ENCODE measurements at regions not wholly inside any gene's neighbourhood (a gene's known extent, or its start where the extent isn't known, plus 50 kb on each side); places are given as distances from the start of the nearest gene placed in this dataset.

DNA sequence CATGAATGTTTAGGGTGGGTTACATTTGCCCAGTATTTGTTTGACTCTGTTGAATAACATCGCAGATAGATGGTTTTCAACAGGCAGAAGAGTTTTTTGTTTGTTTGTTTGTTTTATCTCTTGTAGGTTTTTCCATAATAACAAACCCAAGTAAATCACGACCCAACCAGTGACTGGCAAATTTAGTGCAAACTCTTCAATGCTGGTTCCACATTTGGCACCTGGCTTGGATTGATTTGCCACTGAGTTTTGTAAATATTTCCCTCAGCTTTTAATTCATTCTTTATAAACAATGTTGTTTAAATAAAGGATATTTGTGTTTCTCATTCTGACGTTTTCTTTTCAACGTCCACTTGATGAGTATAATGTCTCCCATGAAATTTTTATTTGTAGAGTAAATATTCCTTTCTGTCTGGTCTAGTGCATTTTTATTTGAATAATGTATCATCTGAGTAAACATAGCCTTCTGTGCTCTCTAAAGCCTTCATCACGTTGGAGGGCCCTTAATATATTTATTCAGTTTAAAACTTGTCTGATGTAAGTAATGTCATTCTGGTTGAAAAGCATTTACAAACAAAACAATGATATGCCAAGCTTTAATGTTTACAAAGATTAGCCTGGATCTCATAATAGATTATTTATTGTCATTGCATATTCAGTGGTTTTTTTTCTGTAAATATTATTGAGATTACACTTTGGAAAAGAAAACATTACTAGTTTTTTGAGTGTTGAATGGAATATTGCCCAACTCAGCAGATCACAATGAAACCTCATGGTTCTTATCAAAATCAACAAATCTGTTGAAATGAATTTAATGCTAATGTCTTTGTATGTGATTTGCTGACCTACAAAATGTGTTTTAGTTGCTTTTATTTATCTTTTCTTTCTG, 90.4 kb upstream of the PEG3 start:
- H3K4me1 ChIP-seq, result no peaks in the 10 kb centered on the region
- no peaks in the 10 kb centered on the region for H3K27me3 ChIP-seq
- H3K4me2 ChIP-seq, result no peak overlapping the region
- Mint-ChIP-seq H3K27ac (no peak overlapping the region), H3K36me3 (peaks cover 2% of the 10 kb centered on the region), H3K4me3 (no peak overlapping the region), H3K4me1 (no peaks in the 10 kb centered on the region), H3K9me3 (peaks cover 55% of the 10 kb centered on the region), H3K27me3 (ENCODE audit: insufficient read depth, low read depth) (peaks cover 4% of the 10 kb centered on the region)
- no peak overlapping the region for H2AFZ ChIP-seq (replicated peaks)
- H3K9ac ChIP-seq, result no peak overlapping the region
- no peaks in the 10 kb centered on the region for H3K79me2 ChIP-seq (ENCODE audit: low read depth)
- no peaks in the 10 kb centered on the region for H3F3A ChIP-seq (ENCODE audit: low read depth)
- H3K27ac ChIP-seq, result no peak overlapping the region
- no peak overlapping the region for H3K4me3 ChIP-seq
- TF ChIP-seq EZH2phosphoT487 (IDR thresholded peaks at IDR 0.05), result no peak
- no peak for TF ChIP-seq EZH2 (IDR thresholded peaks at IDR 0.05)
- no peak for DNase-seq (ENCODE audit: low spot score)
- no peaks in the 10 kb centered on the region for H3K36me3 ChIP-seq
- H3K9me3 ChIP-seq (ENCODE audit: low read depth), result peaks cover 29% of the 10 kb centered on the region
- H4K20me1 ChIP-seq (ENCODE audit: low read depth), result no peaks in the 10 kb centered on the region

DNA sequence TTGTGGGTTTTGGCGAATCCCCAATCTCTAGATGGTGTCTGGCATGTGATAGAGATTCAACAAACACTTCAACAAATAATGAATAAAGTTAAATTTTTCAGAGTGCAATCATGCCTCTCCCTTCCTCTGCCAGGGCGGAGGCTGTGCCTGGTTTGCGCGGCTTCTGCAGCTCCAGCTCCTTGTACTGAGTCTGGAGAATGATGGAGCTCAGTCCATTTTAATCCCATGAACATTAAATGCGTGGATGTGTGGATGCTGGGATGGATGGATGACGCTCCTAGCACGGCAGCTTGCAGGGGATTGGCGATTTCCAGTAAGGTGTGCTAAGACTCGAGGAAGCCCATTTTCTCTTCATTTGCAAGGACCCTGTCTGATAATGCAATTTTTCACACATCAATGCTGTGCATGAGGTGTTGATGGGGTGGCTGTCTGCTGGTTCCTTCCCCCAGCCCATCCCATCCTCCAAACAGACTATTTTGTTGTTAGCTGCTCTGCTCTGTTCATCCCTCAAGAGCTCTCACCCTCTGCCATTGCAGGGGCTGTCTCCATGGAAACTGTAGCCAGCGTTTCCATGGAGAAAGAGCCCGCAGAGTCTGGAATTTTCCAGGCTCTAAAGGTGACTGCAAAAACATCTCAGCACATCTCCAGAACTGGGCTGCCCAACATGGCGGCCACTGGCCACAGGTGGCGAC, 92.6 kb upstream of the PEG3 start:
- no peak overlapping the region for H3K27ac ChIP-seq

DNA sequence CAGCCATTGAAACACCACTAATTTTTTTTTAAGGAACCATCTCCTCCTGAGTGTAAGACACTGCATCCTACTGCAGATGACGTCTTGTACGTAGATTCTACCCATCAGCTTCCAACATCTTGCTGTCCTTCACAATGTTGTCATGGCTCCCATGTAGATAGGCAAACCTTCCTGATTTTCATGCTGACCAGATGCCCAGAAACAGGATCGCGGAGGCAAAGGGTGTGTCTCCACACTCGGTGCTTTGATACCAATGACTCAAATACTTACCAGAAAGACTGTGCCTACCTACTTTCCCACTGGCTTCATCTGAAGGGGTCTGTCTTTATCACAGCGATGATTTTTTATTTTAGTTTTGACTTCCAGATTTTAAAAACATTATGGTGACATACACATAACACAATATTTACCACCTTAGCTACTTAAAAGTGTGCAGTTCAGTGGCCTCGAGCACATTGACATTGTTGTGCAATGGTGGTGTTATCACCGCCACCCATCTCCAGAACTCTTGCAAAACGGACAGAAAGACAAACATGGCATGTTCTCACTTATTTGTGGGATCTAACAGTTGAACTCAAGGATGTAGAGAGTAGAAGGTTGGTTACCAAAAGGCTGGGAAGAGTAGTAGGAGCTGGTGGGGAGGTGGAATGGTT, 94.0 kb upstream of the PEG3 start:
- H3K4me1 ChIP-seq, result no peaks in the 10 kb centered on the region
- H3F3A ChIP-seq (ENCODE audit: low read depth), result no peaks in the 10 kb centered on the region
- no peak overlapping the region for H3K9ac ChIP-seq
- no peak overlapping the region for H3K27ac Mint-ChIP-seq
- H3K27me3 ChIP-seq, result no peaks in the 10 kb centered on the region
- no peak overlapping the region for H2AFZ ChIP-seq (replicated peaks)
- no peak for DNase-seq (ENCODE audit: low spot score)
- H3K36me3 Mint-ChIP-seq, result peaks cover 4% of the 10 kb centered on the region
- TF ChIP-seq, protein P1, sequence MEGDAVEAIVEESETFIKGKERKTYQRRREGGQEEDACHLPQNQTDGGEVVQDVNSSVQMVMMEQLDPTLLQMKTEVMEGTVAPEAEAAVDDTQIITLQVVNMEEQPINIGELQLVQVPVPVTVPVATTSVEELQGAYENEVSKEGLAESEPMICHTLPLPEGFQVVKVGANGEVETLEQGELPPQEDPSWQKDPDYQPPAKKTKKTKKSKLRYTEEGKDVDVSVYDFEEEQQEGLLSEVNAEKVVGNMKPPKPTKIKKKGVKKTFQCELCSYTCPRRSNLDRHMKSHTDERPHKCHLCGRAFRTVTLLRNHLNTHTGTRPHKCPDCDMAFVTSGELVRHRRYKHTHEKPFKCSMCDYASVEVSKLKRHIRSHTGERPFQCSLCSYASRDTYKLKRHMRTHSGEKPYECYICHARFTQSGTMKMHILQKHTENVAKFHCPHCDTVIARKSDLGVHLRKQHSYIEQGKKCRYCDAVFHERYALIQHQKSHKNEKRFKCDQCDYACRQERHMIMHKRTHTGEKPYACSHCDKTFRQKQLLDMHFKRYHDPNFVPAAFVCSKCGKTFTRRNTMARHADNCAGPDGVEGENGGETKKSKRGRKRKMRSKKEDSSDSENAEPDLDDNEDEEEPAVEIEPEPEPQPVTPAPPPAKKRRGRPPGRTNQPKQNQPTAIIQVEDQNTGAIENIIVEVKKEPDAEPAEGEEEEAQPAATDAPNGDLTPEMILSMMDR (IDR thresholded peaks at IDR 0.05), result no peak
- TF ChIP-seq EZH2 (IDR thresholded peaks at IDR 0.05) (no peak), EZH2phosphoT487 (IDR thresholded peaks at IDR 0.05) (no peak)
- H3K9me3 ChIP-seq (ENCODE audit: low read depth), result peaks cover 28% of the 10 kb centered on the region
- no peaks in the 10 kb centered on the region for H3K79me2 ChIP-seq (ENCODE audit: low read depth)
- H3K4me3 Mint-ChIP-seq, result no peak overlapping the region
- H4K20me1 ChIP-seq (ENCODE audit: low read depth), result no peaks in the 10 kb centered on the region
- H3K36me3 ChIP-seq, result no peaks in the 10 kb centered on the region
- H3K9me3 Mint-ChIP-seq, result peaks cover 59% of the 10 kb centered on the region
- no peaks in the 10 kb centered on the region for H3K4me1 Mint-ChIP-seq
- no peak overlapping the region for H3K4me3 ChIP-seq
- no peak overlapping the region for H3K27ac ChIP-seq
- H3K4me2 ChIP-seq, result no peak overlapping the region
- H3K27me3 Mint-ChIP-seq (ENCODE audit: insufficient read depth, low read depth), result peaks cover 9% of the 10 kb centered on the region

More for the DNA sequence above, 92.6 kb upstream of the PEG3 start:
- no peak overlapping the region for H3K4me3 ChIP-seq
- H3K9me3 ChIP-seq (ENCODE audit: low read depth), result peaks cover 22% of the 10 kb centered on the region
- H3K4me1 Mint-ChIP-seq, result no peaks in the 10 kb centered on the region
- peaks cover 4% of the 10 kb centered on the region for H3K36me3 Mint-ChIP-seq
- no peaks in the 10 kb centered on the region for H3K79me2 ChIP-seq (ENCODE audit: low read depth)
- peaks cover 6% of the 10 kb centered on the region for H3K27me3 Mint-ChIP-seq (ENCODE audit: insufficient read depth, low read depth)
- H3K4me3 Mint-ChIP-seq, result no peak overlapping the region
- no peak for DNase-seq (ENCODE audit: low spot score)
- no peak overlapping the region for H3K4me2 ChIP-seq
- H3F3A ChIP-seq (ENCODE audit: low read depth), result no peaks in the 10 kb centered on the region
- TF ChIP-seq EZH2 (IDR thresholded peaks at IDR 0.05) (no peak), EZH2phosphoT487 (IDR thresholded peaks at IDR 0.05) (no peak)
- no peak overlapping the region for H3K9ac ChIP-seq
- peaks cover 60% of the 10 kb centered on the region for H3K9me3 Mint-ChIP-seq
- H4K20me1 ChIP-seq (ENCODE audit: low read depth), result no peaks in the 10 kb centered on the region
- H3K4me1 ChIP-seq, result no peaks in the 10 kb centered on the region
- H3K36me3 ChIP-seq, result no peaks in the 10 kb centered on the region
- no peaks in the 10 kb centered on the region for H3K27me3 ChIP-seq
- no peak overlapping the region for H2AFZ ChIP-seq (replicated peaks)
- no peak overlapping the region for H3K27ac Mint-ChIP-seq

DNA sequence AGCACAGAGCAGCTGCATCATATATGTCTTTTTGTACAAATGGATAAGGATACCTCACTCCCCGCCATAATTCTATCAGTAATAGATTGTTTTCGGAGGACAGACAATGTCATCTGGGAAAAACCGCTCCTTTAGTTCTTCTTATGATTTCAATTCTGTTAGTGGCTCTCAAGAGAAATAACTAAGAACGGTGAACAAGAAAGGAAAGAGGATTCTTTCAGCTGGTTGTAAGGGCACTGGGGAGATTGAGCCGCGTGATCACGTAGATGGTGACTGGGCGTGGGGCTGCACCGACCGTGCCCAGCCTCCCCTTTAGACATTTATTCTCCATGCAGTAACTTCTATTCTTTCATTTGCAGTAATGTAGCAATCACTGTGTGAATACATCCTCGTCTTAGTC, 99.4 kb upstream of the PEG3 start:
- Histone ChIP-seq H3K4me1 (no peaks in the 10 kb centered on the region), H3K4me3 (no peak overlapping the region), H3K9me3 (ENCODE audit: low read depth) (peaks cover 11% of the 10 kb centered on the region), H3K27ac (no peak overlapping the region), H3K79me2 (ENCODE audit: low read depth) (no peaks in the 10 kb centered on the region), H3F3A (ENCODE audit: low read depth) (no peaks in the 10 kb centered on the region), H3K9ac (no peak overlapping the region), H3K36me3 (no peaks in the 10 kb centered on the region), H3K4me2 (no peak overlapping the region), H3K27me3 (no peaks in the 10 kb centered on the region), H2AFZ (replicated peaks) (no peak overlapping the region), H4K20me1 (ENCODE audit: low read depth) (no peaks in the 10 kb centered on the region)
- no peaks in the 10 kb centered on the region for H3K4me1 Mint-ChIP-seq
- no peak for DNase-seq (ENCODE audit: low spot score)
- H3K9me3 Mint-ChIP-seq, result peaks cover 59% of the 10 kb centered on the region
- peaks cover 4% of the 10 kb centered on the region for H3K36me3 Mint-ChIP-seq
- no peak overlapping the region for H3K4me3 Mint-ChIP-seq
- H3K27ac Mint-ChIP-seq, result no peak overlapping the region
- TF ChIP-seq, protein P1 (IDR thresholded peaks at IDR 0.05), result no peak
- TF ChIP-seq EZH2phosphoT487 (IDR thresholded peaks at IDR 0.05) (no peak), EZH2 (IDR thresholded peaks at IDR 0.05) (no peak)
- H3K27me3 Mint-ChIP-seq (ENCODE audit: insufficient read depth, low read depth), result peaks cover 8% of the 10 kb centered on the region
